Smooth muscle cell (in vitro differentiated cells): ENCODE measurements at regions not wholly inside any gene's neighbourhood (a gene's known extent, or its start where the extent isn't known, plus 50 kb on each side); places are given as distances from the start of the nearest gene placed in this dataset.

Experiments used
- DNase-seq: peaks from one replicate; lab custom pipeline; 2025; ENCODE audit not compliant: unreplicated experiment; lab: John Stamatoyannopoulos, UW
- H2AFZ ChIP-seq: fragments of 200-600 bp; sonication (generic); 2 replicates; pipeline ENCODE4 v1.6.0; 2016; ENCODE audit warnings: antibody characterized with exemption, low read depth, mild to moderate bottlenecking
- H3F3A ChIP-seq: fragments of 200-600 bp; sonication (generic); 2 replicates; pipeline ENCODE4 v1.6.0; 2017; ENCODE audit warnings: antibody characterized with exemption, low read depth
- H3K27ac ChIP-seq: fragments of 200-600 bp; sonication (generic); 2 replicates; pipeline ENCODE4 v1.5.1; 2016; ENCODE audit warnings: low read depth, mild to moderate bottlenecking
- H3K27me3 ChIP-seq: fragments of 200-600 bp; sonication (generic); 2 replicates; pipeline ENCODE4 v1.6.1; 2016; ENCODE audit warnings: low read depth, mild to moderate bottlenecking
- H3K36me3 ChIP-seq: fragments of 200-600 bp; sonication (generic); 2 replicates; pipeline ENCODE4 v1.5.1; 2016; ENCODE audit warnings: low read depth
- H3K4me1 ChIP-seq: fragments of 200-600 bp; sonication (generic); 2 replicates; pipeline ENCODE4 v1.5.1; 2016; ENCODE audit warnings: low read depth
- H3K4me2 ChIP-seq: fragments of 200-600 bp; sonication (generic); 2 replicates; pipeline ENCODE4 v1.6.0; 2016; ENCODE audit warnings: mild to moderate bottlenecking
- H3K4me3 ChIP-seq: fragments of 200-600 bp; sonication (generic); 2 replicates; pipeline ENCODE4 v1.5.1; 2016; ENCODE audit warnings: mild to moderate bottlenecking
- H3K79me2 ChIP-seq: fragments of 200-600 bp; sonication (generic); 2 replicates; pipeline ENCODE4 v1.6.0; 2016; ENCODE audit warnings: low read depth, mild to moderate bottlenecking
- H3K9ac ChIP-seq: fragments of 200-600 bp; sonication (generic); 2 replicates; pipeline ENCODE4 v1.6.0; 2016; ENCODE audit warnings: low read depth
- H3K9me3 ChIP-seq: fragments of 200-600 bp; sonication (generic); replicated peaks from 2 replicates; pipeline ENCODE4 v1.5.1; 2016; ENCODE audit warnings: low read depth
- H4K20me1 ChIP-seq: fragments of 200-600 bp; sonication (generic); 2 replicates; pipeline ENCODE4 v1.6.0; 2016; ENCODE audit warnings: low read depth
- WGBS: methylation state at CpG from one replicate; pipeline ENCODE4 v1.1.7; 2016; ENCODE audit warnings: low lambda C conversion rate; 5-methylcytosine and 5-hydroxymethylcytosine counted together
- TF ChIP-seq, protein P1 (sequence below): fragments of 200-600 bp; sonication (generic); IDR thresholded peaks from 2 replicates; pipeline ENCODE4 v1.5.1; 2017; ENCODE audit warnings: borderline replicate concordance, mild to moderate bottlenecking, antibody characterized with exemption; ENCODE audit not compliant: insufficient read depth, poor library complexity, severe bottlenecking

DNA sequence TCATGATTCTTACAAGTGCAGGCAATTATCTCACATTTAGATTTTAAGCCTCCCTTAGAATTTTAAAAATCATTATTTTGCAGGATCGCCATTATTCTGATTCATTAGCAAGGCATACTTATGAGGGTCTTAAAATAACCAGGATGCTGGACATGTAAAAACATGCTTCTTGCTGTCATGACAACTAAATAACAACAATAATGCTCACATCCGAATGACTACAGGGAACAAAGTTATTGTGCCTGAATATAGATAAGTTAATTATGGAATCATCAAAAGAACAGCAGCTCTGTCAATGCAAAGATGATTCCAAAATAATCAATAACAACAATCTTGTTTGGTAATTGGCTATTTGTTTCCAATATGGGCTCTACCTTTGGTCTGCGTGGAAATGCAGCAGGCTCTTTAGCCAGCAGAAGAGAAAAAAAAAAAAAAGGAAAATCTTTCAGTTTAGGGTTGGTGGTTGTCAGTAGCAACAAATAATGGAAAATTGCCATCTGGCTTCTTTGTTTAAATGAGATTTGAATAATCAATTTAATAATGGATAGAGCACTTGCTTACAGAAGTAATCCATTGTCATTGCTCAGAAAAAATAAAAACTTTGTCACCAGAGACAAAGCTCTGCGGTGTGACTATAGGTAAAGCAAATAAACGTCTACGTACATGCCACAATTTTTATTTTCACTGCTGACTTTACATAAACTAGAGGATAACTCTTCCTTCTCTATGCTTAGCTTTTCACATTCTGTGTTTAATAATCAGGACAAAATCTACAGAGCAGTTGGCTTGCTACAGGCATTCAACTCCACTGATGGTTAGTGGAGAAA is 468.9 kb upstream of the TSHZ3 start:
- WGBS, result 89% methylated on average over 6 of the region's 6 CpGs
- no peak for DNase-seq
- Histone ChIP-seq H3K4me1 (no peaks in the 10 kb centered on the region), H3K9me3 (no peaks in the 10 kb centered on the region), H3K27me3 (no peaks in the 10 kb centered on the region), H2AFZ (no peak overlapping the region), H3K9ac (no peak overlapping the region), H3K27ac (no peak overlapping the region), H3K4me2 (no peak overlapping the region), H4K20me1 (no peaks in the 10 kb centered on the region), H3K79me2 (no peaks in the 10 kb centered on the region), H3K4me3 (no peak overlapping the region), H3F3A (no peaks in the 10 kb centered on the region), H3K36me3 (no peaks in the 10 kb centered on the region)
- TF ChIP-seq, protein P1, sequence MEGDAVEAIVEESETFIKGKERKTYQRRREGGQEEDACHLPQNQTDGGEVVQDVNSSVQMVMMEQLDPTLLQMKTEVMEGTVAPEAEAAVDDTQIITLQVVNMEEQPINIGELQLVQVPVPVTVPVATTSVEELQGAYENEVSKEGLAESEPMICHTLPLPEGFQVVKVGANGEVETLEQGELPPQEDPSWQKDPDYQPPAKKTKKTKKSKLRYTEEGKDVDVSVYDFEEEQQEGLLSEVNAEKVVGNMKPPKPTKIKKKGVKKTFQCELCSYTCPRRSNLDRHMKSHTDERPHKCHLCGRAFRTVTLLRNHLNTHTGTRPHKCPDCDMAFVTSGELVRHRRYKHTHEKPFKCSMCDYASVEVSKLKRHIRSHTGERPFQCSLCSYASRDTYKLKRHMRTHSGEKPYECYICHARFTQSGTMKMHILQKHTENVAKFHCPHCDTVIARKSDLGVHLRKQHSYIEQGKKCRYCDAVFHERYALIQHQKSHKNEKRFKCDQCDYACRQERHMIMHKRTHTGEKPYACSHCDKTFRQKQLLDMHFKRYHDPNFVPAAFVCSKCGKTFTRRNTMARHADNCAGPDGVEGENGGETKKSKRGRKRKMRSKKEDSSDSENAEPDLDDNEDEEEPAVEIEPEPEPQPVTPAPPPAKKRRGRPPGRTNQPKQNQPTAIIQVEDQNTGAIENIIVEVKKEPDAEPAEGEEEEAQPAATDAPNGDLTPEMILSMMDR, result no peak

DNA sequence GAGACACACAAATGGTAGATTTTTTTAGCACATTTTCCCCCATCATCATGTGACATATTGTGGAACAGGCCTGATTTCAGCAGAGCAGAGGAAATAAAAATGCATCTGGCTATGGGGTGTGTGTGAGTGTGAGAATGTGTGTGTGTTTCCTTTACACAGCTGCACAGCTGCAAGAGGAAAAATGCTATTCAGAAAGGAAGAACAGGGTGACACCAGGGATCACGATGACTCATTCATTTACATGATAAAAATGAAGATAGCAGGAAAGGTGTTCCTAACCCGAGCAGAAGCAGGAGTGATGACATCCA is 469.5 kb upstream of the TSHZ3 start:
- Histone ChIP-seq H3K36me3 (no peaks in the 10 kb centered on the region), H3K9ac (no peak overlapping the region), H3K27ac (no peak overlapping the region), H3F3A (no peaks in the 10 kb centered on the region), H4K20me1 (no peaks in the 10 kb centered on the region), H2AFZ (no peak overlapping the region), H3K4me3 (no peak overlapping the region), H3K27me3 (no peaks in the 10 kb centered on the region), H3K9me3 (no peaks in the 10 kb centered on the region), H3K79me2 (no peaks in the 10 kb centered on the region), H3K4me1 (no peaks in the 10 kb centered on the region), H3K4me2 (no peak overlapping the region)
- WGBS, result 23% methylated on average over 2 of the region's 2 CpGs
- TF ChIP-seq, protein P1, result no peak
- no peak for DNase-seq

DNA sequence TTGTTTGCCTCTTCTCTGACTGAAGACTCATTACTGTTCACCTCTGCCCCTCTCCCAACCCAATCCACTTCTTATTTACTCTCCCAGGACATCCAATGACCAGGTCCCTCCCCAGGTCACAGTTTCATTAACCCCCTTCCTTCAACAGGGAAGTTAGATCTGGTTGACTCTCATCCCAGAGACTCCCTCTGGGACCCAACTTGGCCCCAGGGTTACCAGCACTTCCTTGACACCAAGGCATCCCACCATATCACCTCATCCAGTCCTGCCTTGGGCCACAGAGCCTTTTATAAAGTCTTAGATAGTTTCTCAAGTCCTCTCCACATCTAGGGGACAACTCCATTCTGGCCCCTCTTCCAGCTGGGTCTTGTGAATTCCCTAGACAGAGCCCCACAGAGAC is 470.6 kb upstream of the TSHZ3 start:
- H3K79me2 ChIP-seq, result no peaks in the 10 kb centered on the region

More for the DNA sequence above, 470.6 kb upstream of the TSHZ3 start:
- Histone ChIP-seq H4K20me1 (no peaks in the 10 kb centered on the region), H3K36me3 (no peaks in the 10 kb centered on the region), H3F3A (no peaks in the 10 kb centered on the region), H3K4me1 (no peaks in the 10 kb centered on the region), H3K27me3 (no peaks in the 10 kb centered on the region), H3K9me3 (no peaks in the 10 kb centered on the region), H2AFZ (no peak overlapping the region), H3K4me2 (no peak overlapping the region), H3K27ac (no peak overlapping the region), H3K4me3 (no peak overlapping the region), H3K9ac (no peak overlapping the region)
- TF ChIP-seq, protein P1, result no peak
- no peak for DNase-seq
